ENCODE measurements at regions not wholly inside any gene's neighbourhood (a gene's known extent, or its start where the extent isn't known, plus 50 kb on each side); places are given as distances from the start of the nearest gene placed in this dataset.
"Not testable (repeated sequence)": the region's sequence is repeated elsewhere in the genome, so short reads cannot be mapped to it uniquely, and the experiment has no call there.

DNA sequence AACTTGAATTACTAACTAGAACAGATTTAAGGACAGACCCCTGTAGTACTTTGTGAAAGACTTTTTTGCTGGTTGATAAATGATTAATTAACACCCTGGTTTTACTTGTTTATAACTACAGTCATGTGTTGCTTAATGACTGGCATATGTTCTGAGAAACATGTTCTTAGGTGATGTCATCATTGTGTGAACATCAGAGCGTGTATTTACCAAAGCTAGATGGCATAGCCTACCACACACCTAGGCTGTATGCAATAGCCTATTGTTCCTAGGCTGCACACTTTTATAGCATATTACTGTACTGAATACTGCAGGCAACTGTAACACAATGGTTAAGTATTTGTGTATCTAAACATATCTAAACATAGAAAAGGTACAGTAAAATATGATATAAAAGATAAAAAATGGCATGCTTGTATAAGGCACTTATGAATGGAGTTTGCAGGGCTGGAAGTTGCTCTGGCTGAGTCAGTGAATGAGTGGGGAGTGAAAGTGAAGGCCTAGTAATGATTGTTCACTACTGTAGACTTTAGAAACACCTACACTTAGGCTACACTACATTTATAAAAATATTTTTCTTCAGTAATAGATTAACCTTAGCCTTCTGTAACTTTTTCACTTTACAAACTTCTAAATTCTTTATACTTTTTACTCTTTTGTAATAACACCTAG, 260.3 kb downstream of the KCNRG start:
- DNase-seq: no peak

DNA sequence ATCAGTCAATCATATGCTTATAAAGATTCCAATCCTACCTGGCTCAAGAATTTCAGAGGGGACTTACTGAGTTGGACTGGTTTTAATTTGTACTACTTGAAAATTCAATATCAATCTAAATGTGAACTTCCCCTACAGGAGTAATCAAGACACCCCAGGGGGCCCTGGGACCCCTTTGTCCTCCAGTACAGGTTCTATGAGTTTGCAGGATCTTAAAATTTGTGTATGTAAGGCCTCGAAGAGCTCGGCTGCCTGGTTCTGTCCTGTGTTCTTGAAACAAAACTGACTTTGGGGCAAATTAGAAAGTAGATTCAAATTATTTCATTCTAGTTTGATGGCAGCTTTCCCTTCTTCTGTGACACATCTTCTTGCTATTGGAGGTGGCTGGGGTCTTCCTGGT, 261.3 kb downstream of the KCNRG start:
- DNase-seq: no peak

DNA sequence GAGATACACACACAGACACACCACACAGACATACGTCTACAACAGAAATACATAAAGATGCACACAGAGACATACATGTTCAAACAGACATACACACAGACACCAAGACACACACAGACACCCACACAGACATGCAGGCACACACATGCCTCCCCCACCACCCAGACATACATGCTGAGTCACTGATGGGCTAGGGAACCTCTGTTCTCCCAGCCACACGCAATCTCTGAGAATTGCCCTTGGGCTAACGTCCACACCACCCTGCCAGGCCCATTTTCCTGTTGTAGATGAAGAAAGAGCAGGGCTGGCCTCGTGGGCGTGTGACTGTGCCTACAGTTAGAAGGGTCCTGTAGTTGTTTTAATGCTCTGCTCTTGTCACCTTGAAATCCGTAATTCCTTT, 261.9 kb downstream of the KCNRG start:
- DNase-seq: no peak

DNA sequence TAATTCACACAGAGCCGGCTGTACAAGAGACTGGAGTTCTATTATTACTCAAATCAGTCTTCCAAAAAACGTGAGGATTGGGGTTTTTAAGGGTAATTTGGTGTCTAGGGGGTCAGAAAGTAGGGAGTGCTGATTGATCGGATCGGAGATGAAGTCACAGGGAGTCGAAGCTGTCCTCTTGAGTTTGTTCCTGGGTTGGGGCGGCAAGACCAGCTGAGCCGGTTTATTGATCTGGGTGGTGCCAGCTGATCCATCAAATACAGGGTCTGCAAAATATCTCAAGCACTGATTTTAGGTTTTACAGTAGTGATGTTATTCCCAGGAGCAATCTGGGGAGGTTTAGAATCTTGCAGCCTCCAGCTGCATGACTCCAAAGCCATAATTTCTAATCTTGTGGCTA, 262.7 kb downstream of the KCNRG start:
- DNase-seq: no peak

DNA sequence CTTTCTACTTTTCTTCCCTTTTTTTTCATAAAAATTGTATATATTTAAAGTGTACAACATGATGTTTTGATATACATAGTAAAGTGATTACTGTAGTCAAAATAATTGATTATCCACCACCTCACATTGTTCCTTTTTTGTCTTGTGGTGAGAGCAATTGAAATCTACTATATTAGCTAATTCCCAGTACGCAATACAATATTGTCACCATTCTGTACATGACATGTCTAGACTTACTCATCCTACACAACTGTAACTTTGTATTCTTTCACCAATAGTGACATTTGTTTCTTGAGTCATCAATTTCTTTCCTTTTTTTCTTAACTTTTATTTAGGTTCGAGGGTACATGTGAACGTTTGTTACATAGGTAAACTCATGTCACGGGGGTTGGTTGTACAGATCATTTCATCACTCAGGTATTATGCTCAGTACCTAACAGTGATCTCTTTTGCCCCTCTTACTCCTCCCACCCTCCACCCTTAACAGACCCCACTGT, 265.2 kb downstream of the KCNRG start:
- DNase-seq: no peak

DNA sequence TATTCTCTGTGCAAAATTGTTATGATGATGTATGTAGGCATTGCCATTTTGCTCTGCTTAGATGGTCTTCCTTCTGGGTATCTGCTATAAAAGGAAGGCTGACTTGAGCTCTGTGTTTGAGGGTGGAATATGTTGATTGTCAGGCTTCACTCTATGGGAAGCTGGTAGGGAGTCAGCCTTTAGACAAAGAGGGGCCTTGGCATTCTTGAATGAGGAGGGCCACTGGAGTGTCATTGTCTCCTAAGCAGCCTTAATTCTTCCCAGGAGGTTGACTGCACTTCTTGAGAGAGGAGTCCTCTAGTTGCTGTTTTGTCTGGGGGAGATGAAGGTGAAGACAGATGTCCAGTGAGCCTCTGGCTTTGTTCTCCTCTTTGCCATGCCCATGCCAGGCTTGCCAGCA, 266.8 kb downstream of the KCNRG start:
- no peak for DNase-seq

DNA sequence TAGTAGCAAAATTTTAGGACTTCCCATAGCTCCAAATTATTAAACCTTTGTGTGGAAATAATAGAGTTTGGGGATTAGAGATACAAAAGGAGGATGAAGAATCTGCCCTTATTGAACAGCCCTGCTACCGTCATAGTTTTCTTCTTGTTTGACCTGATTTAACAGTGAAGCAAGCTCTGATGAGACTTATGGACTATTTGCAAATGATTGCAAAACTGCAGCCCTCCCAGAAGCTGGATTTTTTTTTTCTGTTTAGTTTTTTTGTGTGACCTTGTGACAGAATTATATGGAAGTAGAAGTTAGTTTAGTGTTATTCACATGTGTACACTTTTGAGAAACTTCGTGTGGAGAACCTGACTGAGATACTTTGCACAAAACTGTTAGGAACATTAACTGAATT, 267.8 kb downstream of the KCNRG start:
- no peak for DNase-seq

DNA sequence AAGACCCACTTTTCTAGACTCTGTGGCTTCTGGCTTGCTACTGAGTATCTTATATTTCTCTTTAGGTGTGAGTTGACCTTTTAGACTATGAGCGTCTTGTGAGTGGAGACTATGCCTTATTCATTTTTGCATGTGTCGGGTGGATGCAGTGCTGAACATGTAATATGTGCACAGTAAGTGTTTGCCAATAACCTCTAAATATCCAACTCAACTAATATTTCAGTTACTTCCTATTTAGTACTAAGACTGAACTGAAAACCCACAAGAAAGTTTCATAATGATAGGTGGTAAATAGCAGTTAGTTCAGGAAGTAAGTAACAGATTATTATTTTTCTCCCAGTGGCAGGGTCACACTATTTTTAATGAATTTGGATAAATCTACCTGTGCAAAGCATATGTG, 269.3 kb downstream of the KCNRG start:
- DNase-seq: no peak

DNA sequence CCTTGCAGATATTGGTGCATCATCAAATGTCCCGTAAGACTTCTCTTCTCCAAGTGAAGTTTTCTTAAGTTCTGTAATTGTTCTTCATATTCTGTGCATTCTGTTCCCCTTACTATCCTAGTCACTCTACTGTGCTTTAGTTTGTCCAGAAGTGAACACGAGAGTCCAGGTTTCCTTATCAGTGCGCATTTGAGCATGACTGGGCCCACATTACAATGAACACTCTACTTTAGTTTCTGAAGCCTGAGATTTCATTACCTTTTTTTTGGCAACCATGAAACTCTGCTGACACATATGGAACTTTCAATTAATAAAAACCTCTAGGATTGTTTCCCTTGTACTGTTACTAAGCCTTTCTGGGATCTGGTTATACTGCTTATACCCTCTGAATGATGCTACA, 270.0 kb downstream of the KCNRG start:
- no peak for DNase-seq

DNA sequence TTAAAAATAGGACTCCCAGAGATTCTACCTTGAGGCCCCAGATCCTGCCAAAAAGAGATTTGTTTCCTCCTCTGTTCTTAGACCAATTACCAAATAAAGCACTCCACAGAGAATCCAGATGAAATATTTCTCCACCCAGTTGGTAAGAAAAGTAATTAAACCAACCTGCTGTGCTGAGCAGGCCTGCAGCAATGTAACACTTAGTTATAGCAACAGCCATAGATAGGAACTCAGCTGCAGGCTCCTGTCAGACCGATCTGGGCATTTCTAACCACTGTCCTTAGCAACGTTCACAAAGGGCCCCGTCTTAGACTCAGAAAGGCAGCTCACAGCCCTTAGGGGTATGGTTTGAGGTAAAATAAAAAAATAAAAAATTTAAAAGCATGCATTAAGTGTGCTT, 271.1 kb downstream of the KCNRG start:
- DNase-seq: no peak

DNA sequence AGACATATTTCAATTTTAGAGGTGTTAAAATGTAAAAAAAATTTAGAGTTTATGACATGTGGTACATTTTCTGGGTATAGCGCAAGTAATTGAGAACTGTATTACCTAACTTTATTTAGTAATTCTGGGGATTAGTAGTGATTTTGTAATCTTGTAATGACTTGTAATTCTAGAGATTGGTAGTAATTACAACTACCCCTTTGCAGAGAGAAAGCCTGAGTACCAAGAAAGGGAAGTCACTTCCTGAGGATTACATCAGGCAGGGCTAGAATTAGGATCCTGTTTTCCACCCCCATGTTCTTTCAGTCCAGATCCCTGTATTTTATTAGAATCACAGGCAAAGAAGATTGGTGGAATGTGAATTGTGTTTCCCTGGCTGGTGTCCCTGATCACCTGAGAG, 274.9 kb downstream of the KCNRG start:
- no peak for DNase-seq

DNA sequence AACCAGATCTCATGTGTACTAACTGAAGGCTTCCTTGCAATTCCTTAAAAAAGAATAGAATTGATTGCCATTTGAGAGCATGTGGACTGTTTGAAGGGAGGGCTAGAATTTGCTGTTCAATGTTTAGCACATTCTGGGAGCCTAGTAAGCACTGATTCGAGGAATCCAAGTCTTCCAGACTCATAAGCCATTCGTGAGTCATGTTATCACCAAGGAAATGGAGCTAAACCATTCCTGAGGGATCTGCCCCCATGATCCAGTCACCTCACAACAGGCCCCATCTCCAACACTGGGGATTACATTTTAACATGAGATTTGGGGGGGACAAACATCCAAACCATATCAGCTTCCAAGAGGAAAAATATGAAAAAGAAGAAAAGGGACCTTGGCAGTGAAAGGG, 276.4 kb downstream of the KCNRG start:
- DNase-seq: peak; percentile 11

DNA sequence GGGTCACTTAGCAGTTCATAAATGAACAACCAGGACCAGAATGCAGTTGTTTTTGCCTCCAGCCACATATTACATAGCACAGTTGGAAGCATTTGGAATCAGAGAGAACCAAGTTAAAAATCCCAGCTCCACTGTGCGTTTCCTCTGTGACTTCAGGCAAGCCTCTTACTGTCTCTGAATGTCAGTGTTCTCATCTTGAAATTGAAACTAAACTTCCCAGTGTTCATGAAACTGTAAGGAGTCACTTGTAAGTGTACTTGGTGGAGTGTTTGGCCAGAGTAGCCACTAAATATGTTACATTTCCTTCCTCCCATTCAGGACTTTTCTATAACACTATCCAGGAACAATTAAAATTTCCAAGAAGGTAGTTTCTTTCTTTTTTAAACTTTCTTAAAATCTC, 276.8 kb downstream of the KCNRG start:
- DNase-seq: no peak

DNA sequence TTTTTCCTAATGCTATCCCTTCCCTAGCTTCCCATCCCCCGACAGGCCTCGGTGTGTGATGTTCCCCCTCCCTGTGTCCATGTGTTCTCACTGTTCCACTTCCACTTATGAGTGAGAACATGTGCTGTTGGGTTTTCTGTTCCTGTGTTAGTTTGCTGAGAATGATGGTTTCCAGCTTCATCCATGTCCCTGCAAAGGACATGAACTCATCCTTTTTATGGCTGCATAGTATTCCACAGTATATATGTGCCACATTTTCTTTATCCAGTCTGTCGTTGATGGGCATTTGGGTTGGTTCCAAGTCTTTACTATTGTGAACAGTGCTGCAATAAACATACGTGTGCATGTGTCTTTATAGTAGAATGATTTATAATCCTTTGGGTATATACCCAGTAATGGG, 279.2 kb downstream of the KCNRG start:
- not testable (repeated sequence) for DNase-seq

DNA sequence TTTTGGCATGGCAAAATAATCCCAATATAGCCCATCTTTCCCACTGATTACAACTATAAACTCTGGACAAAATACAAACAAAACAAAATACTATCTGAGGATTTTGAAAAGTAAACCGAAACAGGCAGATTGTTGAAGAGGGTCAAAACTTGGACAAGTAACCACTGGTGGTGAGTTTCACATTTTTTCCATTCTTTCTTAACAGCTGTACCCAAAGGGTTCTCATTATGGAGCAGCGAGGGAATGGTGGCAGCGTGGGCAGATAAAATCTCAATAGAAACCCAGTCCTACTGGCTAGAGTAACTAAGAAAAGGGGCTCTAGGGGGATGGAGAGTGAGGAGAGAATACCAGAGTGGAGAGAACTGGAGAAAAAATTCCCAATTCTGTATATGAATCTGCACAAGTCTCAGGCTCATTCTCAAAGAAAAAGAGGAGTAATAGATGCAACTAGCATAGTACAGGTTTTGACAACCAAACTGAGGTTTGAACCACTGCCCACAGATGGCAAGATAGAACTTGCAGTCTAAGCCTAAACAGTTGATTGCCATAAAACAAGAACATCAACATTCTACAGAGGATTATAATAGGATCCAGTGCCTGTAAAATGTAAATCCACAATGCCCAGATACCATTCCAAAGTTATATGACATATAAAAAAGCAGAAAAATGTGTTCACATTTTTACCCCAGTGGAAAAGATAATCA, 284.5 kb downstream of the KCNRG start:
- no peak for DNase-seq

DNA sequence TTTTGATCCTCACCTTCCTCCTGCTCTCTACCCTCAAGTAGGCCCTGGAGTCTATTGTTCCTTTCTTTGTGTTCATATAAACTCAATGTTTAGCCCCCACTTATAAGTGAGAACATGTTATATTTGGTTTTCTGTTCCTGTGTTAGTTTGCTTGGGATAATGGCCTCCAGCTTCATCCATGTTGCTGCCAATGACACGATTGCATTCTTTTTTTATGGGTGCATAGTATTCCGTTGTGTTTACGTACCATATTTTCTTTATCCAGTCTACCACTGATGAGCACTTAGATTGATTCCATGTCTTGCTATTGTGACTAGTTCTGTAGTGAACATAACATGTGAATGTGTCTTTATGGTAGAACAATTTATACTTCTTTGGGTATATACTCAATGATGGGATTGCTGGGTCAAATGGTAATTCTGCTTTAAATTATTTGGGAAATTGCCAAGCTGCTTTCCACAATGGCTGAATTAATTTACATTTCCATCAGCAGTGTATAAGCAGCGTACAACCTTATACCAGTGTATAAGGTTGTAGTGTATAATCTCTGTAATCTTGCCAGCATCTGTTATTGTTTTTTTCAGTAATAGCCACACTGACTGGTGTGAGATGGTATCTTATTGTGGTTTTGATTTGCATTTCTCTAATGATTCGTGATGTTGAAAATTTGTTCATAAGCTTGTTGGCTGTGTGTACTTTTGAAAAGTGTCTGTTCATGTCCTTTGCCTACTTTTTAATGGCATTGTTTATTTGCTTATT, 288.9 kb downstream of the KCNRG start:
- no peak for DNase-seq

DNA sequence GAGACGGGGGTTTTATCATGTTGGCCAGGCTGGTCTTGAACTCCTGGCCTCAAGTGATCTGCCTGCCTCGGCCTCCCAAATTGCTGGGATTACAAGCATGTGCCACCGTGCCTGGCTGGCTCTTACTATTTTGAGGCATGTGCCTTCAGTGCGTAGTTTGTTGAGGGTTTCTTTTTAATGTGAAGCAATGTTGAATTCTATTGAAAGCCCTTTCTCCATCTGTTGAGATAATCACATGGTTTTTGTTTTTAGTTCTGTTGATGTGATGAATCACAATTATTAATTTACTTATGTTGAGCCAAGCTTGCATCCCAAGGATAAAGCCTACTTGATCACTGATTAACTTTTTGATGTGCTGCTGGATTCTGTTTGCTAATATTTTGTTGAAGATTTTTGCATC, 290.9 kb downstream of the KCNRG start:
- no peak for DNase-seq

DNA sequence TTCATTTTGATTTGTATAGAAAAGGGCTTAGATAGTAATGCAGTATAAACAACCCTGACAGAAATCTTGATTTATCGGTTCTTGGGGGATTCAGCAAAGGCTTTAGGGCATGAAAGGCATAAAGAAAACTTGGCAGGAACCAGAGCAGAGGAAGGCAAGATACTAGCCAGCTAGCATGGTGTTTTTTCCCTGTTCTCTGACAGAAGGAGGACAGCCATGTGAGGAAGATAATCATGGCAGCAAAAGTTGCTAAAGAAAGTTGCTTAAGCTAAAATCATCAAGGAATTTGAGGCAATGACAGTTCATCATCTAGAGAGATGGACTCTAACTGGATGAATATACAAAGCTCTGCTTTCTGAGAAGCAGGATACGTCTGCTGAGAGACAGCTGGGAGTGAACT, 294.1 kb downstream of the KCNRG start:
- DNase-seq: no peak

DNA sequence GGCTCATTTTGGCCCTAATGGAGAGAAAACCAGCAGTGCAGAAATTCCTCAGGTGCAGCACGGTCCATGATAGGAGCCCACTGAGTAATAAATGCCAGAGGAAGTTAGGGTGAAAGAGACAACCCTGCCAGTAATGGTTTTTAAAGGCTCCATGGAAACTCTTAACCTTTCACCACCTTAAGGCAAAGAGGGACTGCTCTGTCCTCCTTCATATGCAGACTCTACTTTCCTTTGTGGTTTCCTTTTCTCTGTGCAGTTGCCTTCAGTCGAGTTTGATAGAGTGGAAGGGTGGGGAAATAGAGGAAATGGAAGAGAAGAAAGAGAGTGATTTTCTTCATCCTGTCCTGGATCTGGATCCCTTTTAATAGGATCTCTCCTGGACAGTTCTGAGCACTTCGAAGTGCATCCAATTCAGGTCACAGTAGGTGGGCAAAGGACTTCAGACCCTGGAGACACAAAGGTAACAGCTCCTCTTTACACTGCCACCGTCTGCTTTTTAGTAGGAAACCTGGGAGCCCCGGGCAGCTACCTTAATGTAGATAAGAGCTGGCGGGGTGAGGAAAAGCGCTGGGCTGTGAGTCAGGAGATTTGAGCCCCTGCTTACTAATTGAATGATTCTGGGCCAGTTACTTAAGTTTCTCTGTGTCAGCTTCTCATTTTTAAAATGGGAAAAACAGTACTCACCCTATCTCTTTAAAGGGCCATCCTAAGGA, 294.8 kb downstream of the KCNRG start:
- DNase-seq: no peak

DNA sequence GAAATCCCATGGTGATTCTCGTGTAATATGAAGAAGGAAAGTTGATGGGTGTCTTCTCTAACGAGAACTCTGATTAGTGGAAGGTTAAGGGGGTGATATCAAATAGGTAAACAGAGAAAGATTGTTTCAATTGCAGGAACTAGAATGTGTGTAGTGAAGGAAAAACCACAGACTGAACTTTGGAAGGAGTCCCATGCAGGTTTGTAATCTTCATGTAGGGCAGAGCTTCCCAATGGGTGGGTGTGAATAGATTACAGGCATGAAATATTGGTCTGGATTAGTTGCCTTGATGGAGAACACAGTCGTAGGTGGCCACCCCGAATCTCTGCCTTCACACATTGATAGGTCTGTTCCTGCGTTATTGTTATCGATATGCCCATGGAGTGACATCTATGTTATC, 295.5 kb downstream of the KCNRG start:
- no peak for DNase-seq

DNA sequence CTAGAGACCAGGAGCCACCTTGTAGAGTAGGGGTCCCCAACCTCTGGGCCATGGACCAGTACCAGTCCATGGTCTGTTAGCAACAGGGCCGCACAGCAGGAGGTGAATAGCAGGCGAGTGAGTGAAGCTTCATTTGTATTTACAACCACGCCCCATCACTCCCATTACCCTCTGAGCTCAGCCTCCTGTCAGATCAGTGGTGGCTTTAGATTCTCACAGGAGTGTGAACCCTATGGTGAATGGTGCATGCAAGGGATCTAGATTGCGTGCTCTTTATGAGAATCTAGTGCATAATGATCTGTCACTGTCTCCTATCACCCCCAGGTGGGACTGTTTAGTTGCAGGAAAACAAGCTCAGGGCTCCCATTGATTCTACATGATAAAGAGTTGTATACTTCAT, 303.6 kb downstream of the KCNRG start:
- no peak for DNase-seq

DNA sequence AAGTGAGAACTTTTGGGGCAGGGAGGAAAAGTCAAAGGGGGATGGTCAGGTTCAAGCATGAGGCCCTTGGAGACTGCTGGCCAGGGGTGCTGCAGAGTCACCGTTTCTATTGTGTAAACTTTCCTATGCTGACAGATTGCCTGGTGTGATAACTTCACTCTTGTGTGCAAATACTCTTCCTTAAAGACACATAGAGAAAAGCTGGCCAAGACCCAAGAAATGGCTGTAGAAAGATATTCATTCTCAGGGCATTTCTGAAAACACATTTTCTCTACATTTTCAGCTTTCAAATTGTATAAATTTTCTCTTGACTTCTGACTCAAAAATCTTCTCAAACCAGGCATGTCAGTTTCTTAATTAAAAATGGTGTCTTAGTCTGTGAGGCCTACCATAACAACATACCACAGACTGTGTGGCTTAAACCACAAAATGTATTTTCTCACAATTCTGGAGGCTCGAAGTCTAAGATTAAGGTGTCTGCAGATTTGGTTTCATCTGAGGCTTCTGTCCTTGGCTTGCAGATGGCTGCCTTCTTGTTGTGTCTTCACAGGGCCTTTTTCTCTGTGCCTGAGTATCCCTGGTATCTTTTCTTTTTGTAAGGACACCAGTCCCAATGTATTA, 304.5 kb downstream of the KCNRG start:
- peak; percentile 78 for DNase-seq

Data from fibroblast of skin of abdomen (primary cell).